ENCODE measurements at regions not wholly inside any gene's neighbourhood (a gene's known extent, or its start where the extent isn't known, plus 50 kb on each side); places are given as distances from the start of the nearest gene placed in this dataset.

GRCh38 chr18:42520138-42520537 is 565.1 kb downstream of the PIK3C3 start:
- Mint-ChIP-seq H3K27ac (no peak overlapping the region), H3K9me3 (no peaks in the 10 kb centered on the region), H3K4me3 (no peak overlapping the region), H3K4me1 (no peaks in the 10 kb centered on the region), H3K27me3 (ENCODE audit: low read depth, poor library complexity) (peaks cover 7% of the 10 kb centered on the region), H3K36me3 (ENCODE audit: low read depth) (no peaks in the 10 kb centered on the region)
- no peak for DNase-seq
- TF ChIP-seq CTCF (IDR thresholded peaks at IDR 0.05): no peak

- Mint-ChIP-seq H3K27ac (no peak overlapping the region), H3K27me3 (ENCODE audit: low read depth, poor library complexity) (peaks cover 11% of the 10 kb centered on the region), H3K9me3 (no peaks in the 10 kb centered on the region), H3K36me3 (ENCODE audit: low read depth) (no peaks in the 10 kb centered on the region), H3K4me3 (no peak overlapping the region), H3K4me1 (peaks cover 20% of the 10 kb centered on the region)
- no peak for DNase-seq
- no peak for TF ChIP-seq CTCF (IDR thresholded peaks at IDR 0.05)
Observed at GRCh38 chr18:42525905-42526304, 570.9 kb downstream of the PIK3C3 start.

GRCh38 chr18:42527766-42528165 is 572.7 kb downstream of the PIK3C3 start:
- no peak for DNase-seq
- no peak for TF ChIP-seq CTCF (IDR thresholded peaks at IDR 0.05)
- Mint-ChIP-seq H3K27ac (no peak overlapping the region), H3K27me3 (ENCODE audit: low read depth, poor library complexity) (peaks cover 5% of the 10 kb centered on the region), H3K36me3 (ENCODE audit: low read depth) (no peaks in the 10 kb centered on the region), H3K4me1 (peaks cover 39% of the 10 kb centered on the region), H3K4me3 (no peak overlapping the region), H3K9me3 (no peaks in the 10 kb centered on the region)

GRCh38 chr18:42530276-42530675 is 575.2 kb downstream of the PIK3C3 start:
- no peak for DNase-seq
- Mint-ChIP-seq H3K27me3 (ENCODE audit: low read depth, poor library complexity) (peaks cover 5% of the 10 kb centered on the region), H3K36me3 (ENCODE audit: low read depth) (no peaks in the 10 kb centered on the region), H3K4me3 (no peak overlapping the region), H3K4me1 (peaks cover 64% of the 10 kb centered on the region), H3K9me3 (no peaks in the 10 kb centered on the region), H3K27ac (no peak overlapping the region)
- no peak for TF ChIP-seq CTCF (IDR thresholded peaks at IDR 0.05)

- Mint-ChIP-seq H3K9me3 (no peaks in the 10 kb centered on the region), H3K27ac (no peak overlapping the region), H3K4me1 (peaks cover 68% of the 10 kb centered on the region), H3K36me3 (ENCODE audit: low read depth) (no peaks in the 10 kb centered on the region), H3K4me3 (no peak overlapping the region), H3K27me3 (ENCODE audit: low read depth, poor library complexity) (no peaks in the 10 kb centered on the region)
- no peak for DNase-seq
- TF ChIP-seq CTCF (IDR thresholded peaks at IDR 0.05): no peak
Observed at GRCh38 chr18:42532119-42532518, 577.1 kb downstream of the PIK3C3 start.

- no peak for DNase-seq
- H3K9me3 Mint-ChIP-seq: no peaks in the 10 kb centered on the region
- H3K4me3 Mint-ChIP-seq: no peak overlapping the region
- H3K27me3 Mint-ChIP-seq (ENCODE audit: low read depth, poor library complexity): no peaks in the 10 kb centered on the region
- H3K4me1 Mint-ChIP-seq: peaks cover 68% of the 10 kb centered on the region
- H3K36me3 Mint-ChIP-seq (ENCODE audit: low read depth): no peaks in the 10 kb centered on the region
- H3K27ac Mint-ChIP-seq: peak overlapping the region; percentile 99
- TF ChIP-seq CTCF (IDR thresholded peaks at IDR 0.05): no peak
Observed at GRCh38 chr18:42533009-42533575, 578.1 kb downstream of the PIK3C3 start.
